CD4-positive, CD25-positive, alpha-beta regulatory T cell (primary cell): ENCODE measurements at regions not wholly inside any gene's neighbourhood (a gene's known extent, or its start where the extent isn't known, plus 50 kb on each side); places are given as distances from the start of the nearest gene placed in this dataset.
"Not testable (repeated sequence)": the region's sequence is repeated elsewhere in the genome, so short reads cannot be mapped to it uniquely, and the experiment has no call there.

Source experiments
- ATAC-seq, 2 donors: fragments of 150-1000 bp; cut with Tn5 transposase; one replicate each; pipeline ENCODE4 v1.10.0; 2021; ENCODE audit warnings: low read depth in 2 of 2, moderate number of reproducible peaks in 2 of 2, moderate library complexity in 1 of 2
- DNase-seq, 3 donors: peaks; one replicate each; pipeline versions ENCODE4 v3.0.0 to v3.0.0-alpha.2; 2012 to 2022; ENCODE audit warnings: mixed read lengths in 1 of 3
- H3K27ac ChIP-seq: one replicate; pipeline ENCODE4 v1.7.0; 2013; ENCODE audit warnings: mild to moderate bottlenecking, low read length; ENCODE audit not compliant: insufficient read depth, poor library complexity, severe bottlenecking
- H3K27me3 ChIP-seq: one replicate; pipeline ENCODE4 v1.7.0; 2013; ENCODE audit warnings: low read length; ENCODE audit not compliant: control insufficient read depth, insufficient read depth
- H3K36me3 ChIP-seq: one replicate; pipeline ENCODE4 v1.7.0; 2013; ENCODE audit warnings: mild to moderate bottlenecking, low read length, moderate library complexity; ENCODE audit not compliant: control insufficient read depth, insufficient read depth
- H3K4me1 ChIP-seq: 2 replicates; pipeline ENCODE4 v1.7.0; 2013; ENCODE audit warnings: mild to moderate bottlenecking, low read length; ENCODE audit not compliant: insufficient read depth, control insufficient read depth, poor library complexity, severe bottlenecking
- H3K4me3 ChIP-seq: one replicate; pipeline ENCODE4 v1.7.0; 2013; ENCODE audit warnings: low read depth, mild to moderate bottlenecking, low read length, moderate library complexity
- H3K9me3 ChIP-seq, 2 experiments: 1 replicate in 1 of 2; 2 replicates in 1 of 2; pipeline ENCODE4 v1.7.0; 2013; ENCODE audit warnings: low read length in 2 of 2, mild to moderate bottlenecking in 1 of 2, moderate library complexity in 1 of 2; ENCODE audit not compliant: control insufficient read depth in 2 of 2
- H3K27ac Mint-ChIP-seq, 3 donors: one replicate each; pipeline ENCODE4 v1.8.0; 2020 to 2022; ENCODE audit warnings: mild to moderate bottlenecking in 3 of 3, mixed read lengths in 3 of 3, moderate library complexity in 2 of 3
- H3K27me3 Mint-ChIP-seq: one replicate; pipeline ENCODE4 v1.8.0; 2022; ENCODE audit warnings: mild to moderate bottlenecking, mixed read lengths
- H3K36me3 Mint-ChIP-seq: one replicate; pipeline ENCODE4 v1.8.0; 2020; ENCODE audit warnings: mixed read lengths
- H3K4me1 Mint-ChIP-seq, 4 donors: one replicate each; pipeline ENCODE4 v1.8.0; 2020 to 2022; ENCODE audit warnings: mixed read lengths in 4 of 4, mild to moderate bottlenecking in 1 of 4
- H3K4me3 Mint-ChIP-seq, 4 donors: one replicate each; pipeline ENCODE4 v1.8.0; 2020 to 2022; ENCODE audit warnings: mild to moderate bottlenecking in 4 of 4, mixed read lengths in 4 of 4, moderate library complexity in 3 of 4
- H3K9me3 Mint-ChIP-seq, 7 donors: one replicate each; pipeline ENCODE4 v1.8.0; 2020 to 2022; ENCODE audit warnings: mixed read lengths in 7 of 7, mild to moderate bottlenecking in 3 of 7, moderate library complexity in 2 of 7

GRCh38 chr2:225244933-225245332, 154.6 kb upstream of the NYAP2 start:
- ATAC-seq (no peak), DNase-seq (no peak)
- H3K27me3 Mint-ChIP-seq = peaks cover 19% of the 10 kb centered on the region
- H3K4me1 Mint-ChIP-seq = no peaks in the 10 kb centered on the region
- H3K4me3 Mint-ChIP-seq = no peak overlapping the region
- H3K27ac Mint-ChIP-seq = no peak overlapping the region
- Histone ChIP-seq H3K9me3 (no peaks in the 10 kb centered on the region), H3K27ac (no peak overlapping the region), H3K27me3 (peaks cover 2% of the 10 kb centered on the region), H3K4me1 (no peaks in the 10 kb centered on the region), H3K36me3 (no peaks in the 10 kb centered on the region), H3K4me3 (no peak overlapping the region)
- no peaks in the 10 kb centered on the region for H3K36me3 Mint-ChIP-seq
- H3K9me3 Mint-ChIP-seq = peaks cover 0 to 6% (median 0%) of the 10 kb centered on the region in 7 donors

- peaks cover 11% of the 10 kb centered on the region for H3K27me3 Mint-ChIP-seq
- no peaks in the 10 kb centered on the region for H3K4me1 Mint-ChIP-seq
- no peaks in the 10 kb centered on the region for H3K36me3 Mint-ChIP-seq
- Histone ChIP-seq H3K27ac (no peak overlapping the region), H3K9me3 (no peaks in the 10 kb centered on the region), H3K4me1 (no peaks in the 10 kb centered on the region), H3K4me3 (no peak overlapping the region), H3K36me3 (no peaks in the 10 kb centered on the region), H3K27me3 (peaks cover under 1% of the 10 kb centered on the region)
- ATAC-seq (no peak), DNase-seq (no peak)
- H3K4me3 Mint-ChIP-seq = peak overlapping the region in 1 of 4 donors; percentile 44
- peaks cover 0 to 4% (median 2%) of the 10 kb centered on the region in 7 donors for H3K9me3 Mint-ChIP-seq
- H3K27ac Mint-ChIP-seq = no peak overlapping the region
These were observed 162.7 kb upstream of the NYAP2 start for GRCh38 chr2:225236769-225237323.

GRCh38 chr2:225233234-225233633, 166.3 kb upstream of the NYAP2 start:
- Mint-ChIP-seq H3K9me3 (peaks cover 0 to 4% (median 0%) of the 10 kb centered on the region in 7 donors), H3K27me3 (peaks cover 7% of the 10 kb centered on the region), H3K4me1 (no peaks in the 10 kb centered on the region), H3K36me3 (no peaks in the 10 kb centered on the region), H3K4me3 (no peak overlapping the region), H3K27ac (no peak overlapping the region)
- no peaks in the 10 kb centered on the region for H3K9me3 ChIP-seq
- no peaks in the 10 kb centered on the region for H3K36me3 ChIP-seq
- H3K4me3 ChIP-seq = no peak overlapping the region
- DNase-seq = no peak
- H3K4me1 ChIP-seq = no peaks in the 10 kb centered on the region
- no peak for ATAC-seq
- no peak overlapping the region for H3K27ac ChIP-seq
- no peaks in the 10 kb centered on the region for H3K27me3 ChIP-seq

- no peaks in the 10 kb centered on the region for H3K4me1 Mint-ChIP-seq
- Histone ChIP-seq H3K27me3 (no peaks in the 10 kb centered on the region), H3K27ac (no peak overlapping the region), H3K4me1 (no peaks in the 10 kb centered on the region), H3K9me3 (no peaks in the 10 kb centered on the region), H3K4me3 (no peak overlapping the region), H3K36me3 (no peaks in the 10 kb centered on the region)
- DNase-seq (no peak), ATAC-seq (no peak)
- H3K27ac Mint-ChIP-seq = no peak overlapping the region
- H3K36me3 Mint-ChIP-seq = no peaks in the 10 kb centered on the region
- H3K27me3 Mint-ChIP-seq = peaks cover 4% of the 10 kb centered on the region
- no peak overlapping the region for H3K4me3 Mint-ChIP-seq
- peaks cover 0 to 2% (median 0%) of the 10 kb centered on the region in 7 donors for H3K9me3 Mint-ChIP-seq
These were observed 167.6 kb upstream of the NYAP2 start for GRCh38 chr2:225231900-225232299.

GRCh38 chr2:225229346-225229745, 170.2 kb upstream of the NYAP2 start:
- H3K4me1 Mint-ChIP-seq, H3K4me3 ChIP-seq, H3K4me3 Mint-ChIP-seq, H3K36me3 ChIP-seq, H3K36me3 Mint-ChIP-seq, H3K27ac Mint-ChIP-seq, H3K9me3 Mint-ChIP-seq, ATAC-seq, H3K27ac ChIP-seq, H3K27me3 Mint-ChIP-seq, DNase-seq, H3K4me1 ChIP-seq, H3K27me3 ChIP-seq, H3K9me3 ChIP-seq: not testable (repeated sequence)

- H3K27ac ChIP-seq = no peak overlapping the region
- H3K9me3 Mint-ChIP-seq = no peaks in the 10 kb centered on the region
- H3K36me3 Mint-ChIP-seq = no peaks in the 10 kb centered on the region
- H3K4me3 Mint-ChIP-seq = no peak overlapping the region
- H3K27me3 ChIP-seq = peaks cover 2% of the 10 kb centered on the region
- H3K4me1 Mint-ChIP-seq = peaks cover 0 to 2% (median 0%) of the 10 kb centered on the region in 4 donors
- ATAC-seq = no peak
- no peaks in the 10 kb centered on the region for H3K9me3 ChIP-seq
- H3K4me3 ChIP-seq = no peak overlapping the region
- no peaks in the 10 kb centered on the region for H3K4me1 ChIP-seq
- no peak overlapping the region for H3K27ac Mint-ChIP-seq
- no peaks in the 10 kb centered on the region for H3K36me3 ChIP-seq
- no peak for DNase-seq
- no peaks in the 10 kb centered on the region for H3K27me3 Mint-ChIP-seq
These were observed 173.1 kb upstream of the NYAP2 start for GRCh38 chr2:225226441-225226840.

- Histone ChIP-seq H3K4me3 (no peak overlapping the region), H3K27ac (no peak overlapping the region), H3K9me3 (no peaks in the 10 kb centered on the region), H3K27me3 (peaks cover 2% of the 10 kb centered on the region), H3K36me3 (no peaks in the 10 kb centered on the region), H3K4me1 (no peaks in the 10 kb centered on the region)
- Mint-ChIP-seq H3K4me1 (peaks cover 0 to 2% (median 0%) of the 10 kb centered on the region in 4 donors), H3K9me3 (no peaks in the 10 kb centered on the region), H3K27me3 (no peaks in the 10 kb centered on the region), H3K27ac (no peak overlapping the region), H3K36me3 (no peaks in the 10 kb centered on the region), H3K4me3 (no peak overlapping the region)
- DNase-seq (no peak), ATAC-seq (no peak)
These were observed 176.2 kb upstream of the NYAP2 start for GRCh38 chr2:225223301-225223700.

- Mint-ChIP-seq H3K4me1 (no peaks in the 10 kb centered on the region), H3K9me3 (peaks cover 0 to 5% (median 0%) of the 10 kb centered on the region in 7 donors), H3K36me3 (no peaks in the 10 kb centered on the region), H3K27ac (no peak overlapping the region), H3K4me3 (no peak overlapping the region), H3K27me3 (peaks cover 10% of the 10 kb centered on the region)
- no peaks in the 10 kb centered on the region for H3K4me1 ChIP-seq
- H3K36me3 ChIP-seq = no peaks in the 10 kb centered on the region
- peaks cover 2% of the 10 kb centered on the region for H3K27me3 ChIP-seq
- no peak overlapping the region for H3K27ac ChIP-seq
- no peak overlapping the region for H3K4me3 ChIP-seq
- H3K9me3 ChIP-seq = no peaks in the 10 kb centered on the region
- ATAC-seq = no peak
- no peak for DNase-seq
These were observed 165.2 kb upstream of the DOCK10 start for GRCh38 chr2:225207471-225207870.
